ENCODE measurements at regions not wholly inside any gene's neighbourhood (a gene's known extent, or its start where the extent isn't known, plus 50 kb on each side); places are given as distances from the start of the nearest gene placed in this dataset.

DNA sequence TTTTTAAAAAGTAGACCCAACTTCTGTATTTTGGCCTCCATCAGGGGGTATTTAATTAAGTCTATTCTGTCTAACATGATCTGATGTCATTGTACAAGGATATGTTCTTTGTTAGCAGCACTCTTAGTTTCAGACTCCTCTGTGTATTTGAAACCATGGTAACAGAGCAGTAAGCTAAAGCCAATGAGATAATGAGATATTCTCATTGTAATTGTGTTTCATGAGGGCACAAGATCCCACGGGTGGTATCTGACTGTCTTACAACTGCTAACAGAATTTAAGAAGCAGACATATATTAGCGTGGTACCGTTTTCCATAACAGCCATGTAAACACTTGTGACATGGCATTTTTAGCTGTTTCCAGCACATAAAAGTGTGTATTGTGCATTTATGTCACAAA, 251.2 kb upstream of the VEPH1 start:
- Mint-ChIP-seq H3K4me3 (no peak overlapping the region), H3K36me3 (ENCODE audit: insufficient read depth) (no peaks in the 10 kb centered on the region)

DNA sequence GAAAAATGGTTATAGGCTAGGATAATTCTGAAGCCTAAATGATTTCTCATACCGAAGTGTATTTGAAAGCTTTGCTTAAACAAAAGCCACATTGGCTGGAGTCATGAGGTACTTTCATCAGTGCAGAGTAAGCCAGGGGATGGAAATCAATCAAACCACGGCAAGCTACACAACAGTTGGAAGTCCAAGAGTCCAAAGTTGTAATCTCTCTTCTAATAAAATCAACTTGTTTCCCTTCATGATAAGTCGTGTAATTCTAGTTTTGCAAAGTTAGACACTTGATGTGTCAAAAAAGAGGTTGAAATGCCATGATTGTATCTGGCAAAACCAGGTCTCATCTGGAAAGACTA, 250.5 kb upstream of the VEPH1 start:
- no peak overlapping the region for H3K4me3 Mint-ChIP-seq
- no peaks in the 10 kb centered on the region for H3K36me3 Mint-ChIP-seq (ENCODE audit: insufficient read depth)
- H3K9me3 Mint-ChIP-seq = no peaks in the 10 kb centered on the region
- H3K27me3 Mint-ChIP-seq = no peaks in the 10 kb centered on the region
- H3K4me1 Mint-ChIP-seq (ENCODE audit: low read depth in 2 of 2) = no peaks in the 10 kb centered on the region
- ATAC-seq (replicated peaks) (no peak), DNase-seq (no peak)
- no peak overlapping the region for H3K27ac Mint-ChIP-seq

More for the DNA sequence above, 251.2 kb upstream of the VEPH1 start:
- H3K9me3 Mint-ChIP-seq = no peaks in the 10 kb centered on the region
- H3K4me1 Mint-ChIP-seq (ENCODE audit: low read depth in 2 of 2) = no peaks in the 10 kb centered on the region
- no peak overlapping the region for H3K27ac Mint-ChIP-seq
- H3K27me3 Mint-ChIP-seq = no peaks in the 10 kb centered on the region
- no peak for ATAC-seq (replicated peaks)
- DNase-seq = no peak

GRCh38 chr3:157752956-157753786, 250.0 kb upstream of the VEPH1 start:
- Mint-ChIP-seq H3K4me1 (ENCODE audit: low read depth in 2 of 2) (no peaks in the 10 kb centered on the region), H3K27ac (no peak overlapping the region), H3K36me3 (ENCODE audit: insufficient read depth) (no peaks in the 10 kb centered on the region), H3K9me3 (no peaks in the 10 kb centered on the region), H3K27me3 (no peaks in the 10 kb centered on the region), H3K4me3 (no peak overlapping the region)
- ATAC-seq (replicated peaks) (no peak), DNase-seq (no peak)

DNA sequence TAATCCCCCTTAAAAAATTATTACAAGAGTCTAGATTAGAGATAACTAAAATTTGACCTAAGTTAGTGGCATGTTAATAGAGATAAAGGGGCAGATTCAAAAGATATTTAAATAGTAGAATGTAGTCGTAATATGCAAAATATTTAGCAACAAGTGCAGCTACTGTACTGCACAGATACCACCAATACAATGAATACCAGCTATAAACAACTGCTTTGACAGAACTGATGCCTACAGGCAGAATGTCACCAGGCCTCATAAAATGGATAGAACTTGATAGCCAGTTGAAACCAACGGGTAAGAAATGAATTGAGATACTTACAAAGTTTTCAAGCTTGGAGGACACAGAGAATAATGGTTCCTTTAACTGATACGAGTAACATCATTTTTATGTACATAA, 249.3 kb upstream of the VEPH1 start:
- Mint-ChIP-seq H3K4me3 (no peak overlapping the region), H3K27me3 (no peaks in the 10 kb centered on the region), H3K27ac (no peak overlapping the region), H3K36me3 (ENCODE audit: insufficient read depth) (no peaks in the 10 kb centered on the region), H3K4me1 (ENCODE audit: low read depth in 2 of 2) (no peaks in the 10 kb centered on the region), H3K9me3 (peaks cover 0 to 2% of the 10 kb centered on the region in 2 donors)
- DNase-seq (no peak), ATAC-seq (replicated peaks) (no peak)

DNA sequence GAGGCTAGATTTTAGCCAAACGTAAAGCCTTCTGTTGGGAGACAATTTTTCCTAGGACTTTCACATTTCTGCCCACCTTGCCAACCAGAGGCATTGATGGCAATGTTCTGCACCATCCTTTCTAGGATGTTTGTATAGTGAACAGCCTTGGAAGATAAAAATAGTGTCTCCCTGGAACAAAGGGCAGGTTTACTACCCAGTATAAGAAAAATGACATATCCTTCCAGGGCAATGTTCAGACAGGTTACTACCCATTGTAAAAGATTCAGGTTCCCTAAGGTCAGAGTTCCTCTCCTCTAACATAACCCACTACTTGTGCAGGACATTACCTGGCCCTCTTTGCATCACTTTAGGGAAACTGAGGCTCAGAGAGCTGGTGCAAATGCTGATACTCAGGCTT, 248.2 kb upstream of the VEPH1 start:
- H3K4me1 Mint-ChIP-seq (ENCODE audit: low read depth in 2 of 2) = no peaks in the 10 kb centered on the region

DNA sequence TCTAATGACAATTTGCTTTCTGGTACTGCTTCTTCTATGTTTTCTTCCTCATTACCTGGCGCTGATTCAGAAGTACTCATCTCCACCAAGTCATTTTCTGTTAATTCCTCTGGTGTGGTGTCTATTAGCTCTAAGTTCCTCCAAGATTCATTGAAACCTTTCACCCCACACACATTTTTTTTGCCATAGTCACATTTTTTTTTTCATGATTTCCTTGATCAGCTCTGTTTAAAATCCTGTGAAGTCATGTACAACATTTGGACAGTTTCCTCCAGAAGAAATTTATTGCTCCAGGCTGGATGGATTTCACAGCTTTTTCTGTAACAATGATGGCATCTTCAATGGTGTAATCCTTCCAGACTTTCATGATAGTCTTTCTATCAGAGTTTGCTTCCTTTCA, 243.2 kb upstream of the VEPH1 start:
- no peak for DNase-seq

More for the DNA sequence above, 248.2 kb upstream of the VEPH1 start:
- no peaks in the 10 kb centered on the region for H3K27me3 Mint-ChIP-seq
- no peak overlapping the region for H3K27ac Mint-ChIP-seq
- peaks cover 0 to 5% of the 10 kb centered on the region in 2 donors for H3K9me3 Mint-ChIP-seq
- no peak for DNase-seq
- ATAC-seq (replicated peaks) = no peak
- H3K4me3 Mint-ChIP-seq = no peak overlapping the region
- H3K36me3 Mint-ChIP-seq (ENCODE audit: insufficient read depth) = no peaks in the 10 kb centered on the region

DNA sequence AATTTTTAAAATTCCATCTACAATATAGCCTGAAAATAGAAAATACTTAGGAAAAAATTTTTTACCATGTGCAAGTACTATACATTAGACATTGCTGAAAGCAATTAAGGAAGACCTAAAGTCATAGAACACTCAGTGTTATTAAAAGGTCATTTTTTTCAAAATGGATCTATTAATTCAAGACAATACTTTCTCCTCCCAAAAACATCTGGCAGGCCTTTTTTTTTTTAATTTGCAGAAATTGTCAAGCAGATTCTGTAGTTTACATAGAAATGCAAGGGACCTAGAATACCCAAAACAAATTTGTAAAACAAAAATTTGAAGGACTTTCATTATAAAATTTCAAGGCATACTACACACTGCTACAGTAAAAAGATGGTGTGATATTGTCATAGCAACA, 238.4 kb upstream of the VEPH1 start:
- no peaks in the 10 kb centered on the region for H3K27me3 Mint-ChIP-seq
- DNase-seq (no peak), ATAC-seq (replicated peaks) (no peak)
- H3K36me3 Mint-ChIP-seq (ENCODE audit: insufficient read depth) = no peaks in the 10 kb centered on the region
- peaks cover 0 to 5% of the 10 kb centered on the region in 2 donors for H3K9me3 Mint-ChIP-seq
- H3K4me1 Mint-ChIP-seq (ENCODE audit: low read depth in 2 of 2) = no peaks in the 10 kb centered on the region
- H3K27ac Mint-ChIP-seq = no peak overlapping the region
- H3K4me3 Mint-ChIP-seq = no peak overlapping the region

More for the DNA sequence above, 243.2 kb upstream of the VEPH1 start:
- H3K27ac Mint-ChIP-seq = no peak overlapping the region
- no peaks in the 10 kb centered on the region for H3K4me1 Mint-ChIP-seq (ENCODE audit: low read depth in 2 of 2)
- no peak for ATAC-seq (replicated peaks)
- H3K36me3 Mint-ChIP-seq (ENCODE audit: insufficient read depth) = no peaks in the 10 kb centered on the region
- no peaks in the 10 kb centered on the region for H3K27me3 Mint-ChIP-seq
- peaks cover 0 to 8% of the 10 kb centered on the region in 2 donors for H3K9me3 Mint-ChIP-seq
- H3K4me3 Mint-ChIP-seq = no peak overlapping the region

DNA sequence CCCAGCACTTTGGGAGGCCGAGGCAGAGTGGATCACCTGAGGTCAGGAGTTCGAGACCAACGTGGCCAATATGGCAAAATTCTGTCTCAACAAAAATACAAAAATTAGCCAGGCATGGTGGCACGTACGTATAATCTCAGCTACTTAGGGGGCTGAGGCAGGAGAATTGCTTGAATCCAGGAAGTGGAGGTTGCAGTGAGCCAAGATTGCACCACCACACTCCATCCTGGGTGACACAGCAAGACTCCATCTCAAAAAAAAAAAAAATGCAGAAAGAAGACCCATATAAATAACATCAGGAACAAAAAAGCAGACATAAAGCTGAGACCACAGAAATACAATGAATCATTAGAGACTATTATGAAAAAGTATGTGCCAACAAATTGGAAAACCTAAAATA, 235.2 kb upstream of the VEPH1 start:
- no peaks in the 10 kb centered on the region for H3K4me1 Mint-ChIP-seq (ENCODE audit: low read depth in 2 of 2)
- no peaks in the 10 kb centered on the region for H3K36me3 Mint-ChIP-seq (ENCODE audit: insufficient read depth)
- no peak for ATAC-seq (replicated peaks)
- H3K4me3 Mint-ChIP-seq = no peak overlapping the region
- peaks cover 0 to 7% of the 10 kb centered on the region in 2 donors for H3K9me3 Mint-ChIP-seq
- H3K27me3 Mint-ChIP-seq = no peaks in the 10 kb centered on the region
- H3K27ac Mint-ChIP-seq = no peak overlapping the region
- DNase-seq = no peak

- peaks cover 2 to 13% of the 10 kb centered on the region in 2 donors for H3K9me3 Mint-ChIP-seq
- H3K36me3 Mint-ChIP-seq (ENCODE audit: insufficient read depth) = no peaks in the 10 kb centered on the region
- no peak overlapping the region for H3K4me3 Mint-ChIP-seq
- DNase-seq (no peak), ATAC-seq (replicated peaks) (no peak)
- no peaks in the 10 kb centered on the region for H3K4me1 Mint-ChIP-seq (ENCODE audit: low read depth in 2 of 2)
- no peak overlapping the region for H3K27ac Mint-ChIP-seq
- H3K27me3 Mint-ChIP-seq = no peaks in the 10 kb centered on the region
Measured at GRCh38 chr3:157718800-157719199, 215.6 kb upstream of the VEPH1 start.

- ATAC-seq (replicated peaks) (no peak), DNase-seq (no peak)
- Mint-ChIP-seq H3K27ac (no peak overlapping the region), H3K4me1 (ENCODE audit: low read depth in 2 of 2) (no peaks in the 10 kb centered on the region), H3K36me3 (ENCODE audit: insufficient read depth) (no peaks in the 10 kb centered on the region), H3K4me3 (no peak overlapping the region), H3K27me3 (no peaks in the 10 kb centered on the region), H3K9me3 (peaks cover 0 to 3% of the 10 kb centered on the region in 2 donors)
Measured at GRCh38 chr3:157713101-157713500, 209.9 kb upstream of the VEPH1 start.

DNA sequence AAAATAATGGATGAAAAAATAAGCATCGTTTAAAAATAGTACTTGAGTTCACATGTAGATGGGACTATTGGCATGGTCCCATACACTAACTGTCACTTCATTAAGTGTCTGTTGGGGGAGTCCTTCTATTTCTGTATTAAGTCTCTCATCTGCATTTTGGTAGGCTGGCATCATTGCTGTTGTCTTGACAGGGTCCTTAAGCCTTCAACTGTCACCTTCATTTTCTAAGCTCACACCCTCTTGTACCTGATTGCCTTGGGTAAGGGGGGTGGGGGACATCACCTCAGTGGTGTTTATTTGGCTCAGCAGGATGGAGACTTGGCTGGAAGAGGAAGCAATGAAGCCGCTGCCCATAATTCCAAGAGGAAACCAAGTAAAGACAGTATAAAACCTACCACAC, 202.0 kb upstream of the VEPH1 start:
- Mint-ChIP-seq H3K4me1 (ENCODE audit: low read depth in 2 of 2) (no peaks in the 10 kb centered on the region), H3K9me3 (no peaks in the 10 kb centered on the region), H3K27ac (no peak overlapping the region), H3K4me3 (no peak overlapping the region), H3K36me3 (ENCODE audit: insufficient read depth) (no peaks in the 10 kb centered on the region), H3K27me3 (no peaks in the 10 kb centered on the region)
- no peak for ATAC-seq (replicated peaks)
- no peak for DNase-seq

DNA sequence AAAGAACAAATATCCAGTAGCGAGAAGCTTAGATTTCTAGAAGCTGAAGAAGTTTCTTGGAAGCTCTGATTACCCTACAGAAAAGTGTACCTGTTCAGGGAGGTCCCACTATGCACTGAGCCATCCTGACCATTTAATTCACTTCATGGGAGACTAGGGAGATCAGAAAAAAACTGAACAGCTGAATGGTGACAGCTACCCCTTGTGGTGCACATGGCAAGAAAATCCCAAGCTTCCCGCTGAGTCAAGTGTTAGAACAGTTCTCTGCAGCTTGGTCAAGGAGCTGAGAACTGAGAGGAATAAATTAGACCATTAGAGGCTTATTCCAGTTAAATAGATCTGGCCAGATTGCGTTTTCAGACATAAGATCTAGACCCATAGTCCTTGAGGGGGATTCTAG, 197.2 kb upstream of the VEPH1 start:
- ATAC-seq (replicated peaks) (no peak), DNase-seq (no peak)
- Mint-ChIP-seq H3K36me3 (ENCODE audit: insufficient read depth) (no peaks in the 10 kb centered on the region), H3K4me1 (ENCODE audit: low read depth in 2 of 2) (no peaks in the 10 kb centered on the region), H3K4me3 (no peak overlapping the region), H3K27ac (no peak overlapping the region), H3K9me3 (peaks cover 0 to 7% of the 10 kb centered on the region in 2 donors), H3K27me3 (no peaks in the 10 kb centered on the region)

DNA sequence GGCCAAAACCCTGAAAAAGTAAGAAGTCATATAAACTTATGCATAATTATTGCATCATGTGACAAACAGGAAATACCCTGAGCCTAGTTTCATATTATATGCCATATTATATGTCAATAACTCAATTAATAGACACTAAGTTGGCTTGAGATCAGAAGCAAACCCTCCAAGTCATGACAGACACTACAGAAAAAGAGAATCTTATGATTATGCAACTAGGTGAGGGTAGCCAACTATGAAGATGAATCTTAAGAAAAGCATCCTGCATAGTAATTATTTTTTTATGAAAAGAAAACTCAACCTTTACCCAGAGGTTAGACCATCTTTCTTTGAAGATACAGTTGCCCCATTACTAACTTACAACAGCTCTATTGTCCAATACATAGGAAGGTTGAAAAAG, 192.4 kb upstream of the VEPH1 start:
- no peak for DNase-seq
- ATAC-seq (replicated peaks) = no peak
- Mint-ChIP-seq H3K4me1 (ENCODE audit: low read depth in 2 of 2) (no peaks in the 10 kb centered on the region), H3K27me3 (no peaks in the 10 kb centered on the region), H3K36me3 (ENCODE audit: insufficient read depth) (no peaks in the 10 kb centered on the region), H3K27ac (no peak overlapping the region), H3K4me3 (no peak overlapping the region), H3K9me3 (peaks cover 0 to 7% of the 10 kb centered on the region in 2 donors)

DNA sequence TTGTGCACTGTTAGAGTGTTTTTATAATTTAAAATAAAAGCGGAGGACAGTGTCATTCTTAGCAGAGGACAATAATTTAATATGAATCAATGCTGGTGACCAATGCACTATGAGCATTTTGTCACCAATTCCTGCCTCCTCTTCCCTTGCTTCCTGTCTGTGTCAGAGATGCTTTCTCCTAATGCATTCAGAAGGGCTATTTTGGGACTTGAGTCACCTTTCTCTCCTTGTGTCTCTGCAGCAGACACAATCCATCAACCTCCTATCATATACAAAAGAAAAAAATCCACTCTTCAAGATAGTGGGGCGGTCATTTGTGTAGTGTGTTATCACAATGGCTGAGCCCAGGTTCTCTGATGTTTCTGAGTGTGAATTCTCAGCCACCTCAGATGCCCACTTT, 191.9 kb upstream of the VEPH1 start:
- no peak for DNase-seq
- H3K27me3 Mint-ChIP-seq = no peaks in the 10 kb centered on the region
- H3K27ac Mint-ChIP-seq = no peak overlapping the region
- H3K4me3 Mint-ChIP-seq = no peak overlapping the region
- no peak for ATAC-seq (replicated peaks)
- H3K36me3 Mint-ChIP-seq (ENCODE audit: insufficient read depth) = no peaks in the 10 kb centered on the region
- H3K4me1 Mint-ChIP-seq (ENCODE audit: low read depth in 2 of 2) = no peaks in the 10 kb centered on the region
- peaks cover 0 to 7% of the 10 kb centered on the region in 2 donors for H3K9me3 Mint-ChIP-seq
